ENCODE measurements at regions not wholly inside any gene's neighbourhood (a gene's known extent, or its start where the extent isn't known, plus 50 kb on each side); places are given as distances from the start of the nearest gene placed in this dataset.

GRCh38 chr16:8184854-8185253, 405.5 kb downstream of the TMEM114 start:
- intact Hi-C loops (cut with DNase I): no loop called here
- H3K27ac ChIP-seq: no peak overlapping the region
- DNase-seq (ENCODE audit: low spot score in 2 of 2): no peak
- H3K36me3 ChIP-seq: no peaks in the 10 kb centered on the region
- no peak overlapping the region for H3K4me3 ChIP-seq
- H3K9me3 ChIP-seq: no peaks in the 10 kb centered on the region
- no peak for TF ChIP-seq CTCF (IDR thresholded peaks at IDR 0.05)
- H3K27me3 ChIP-seq: no peaks in the 10 kb centered on the region
- no peaks in the 10 kb centered on the region for H3K4me1 ChIP-seq

GRCh38 chr16:8183176-8184099, 406.9 kb downstream of the TMEM114 start:
- Histone ChIP-seq H3K9me3 (no peaks in the 10 kb centered on the region), H3K4me3 (no peak overlapping the region), H3K27ac (no peak overlapping the region), H3K36me3 (no peaks in the 10 kb centered on the region), H3K4me1 (no peaks in the 10 kb centered on the region), H3K27me3 (no peaks in the 10 kb centered on the region)
- DNase-seq (ENCODE audit: low spot score in 2 of 2): no peak
- no peak for TF ChIP-seq CTCF (IDR thresholded peaks at IDR 0.05)
- intact Hi-C loops (cut with DNase I): no loop called here

- no peaks in the 10 kb centered on the region for H3K36me3 ChIP-seq
- no peaks in the 10 kb centered on the region for H3K4me1 ChIP-seq
- TF ChIP-seq CTCF (IDR thresholded peaks at IDR 0.05): no peak
- H3K27me3 ChIP-seq: no peaks in the 10 kb centered on the region
- no peak overlapping the region for H3K27ac ChIP-seq
- H3K4me3 ChIP-seq: no peak overlapping the region
- no peak for DNase-seq (ENCODE audit: low spot score in 2 of 2)
- intact Hi-C loops (cut with DNase I): no loop called here
- H3K9me3 ChIP-seq: no peaks in the 10 kb centered on the region
These were observed 407.6 kb downstream of the TMEM114 start for GRCh38 chr16:8182761-8183160.

GRCh38 chr16:8179615-8180014, 410.7 kb downstream of the TMEM114 start:
- no peaks in the 10 kb centered on the region for H3K4me1 ChIP-seq
- no peak for TF ChIP-seq CTCF (IDR thresholded peaks at IDR 0.05)
- H3K4me3 ChIP-seq: no peak overlapping the region
- no peaks in the 10 kb centered on the region for H3K9me3 ChIP-seq
- no peaks in the 10 kb centered on the region for H3K36me3 ChIP-seq
- H3K27ac ChIP-seq: no peak overlapping the region
- DNase-seq (ENCODE audit: low spot score in 2 of 2): no peak
- intact Hi-C loops (cut with DNase I): no loop called here
- H3K27me3 ChIP-seq: no peaks in the 10 kb centered on the region

GRCh38 chr16:8178271-8178670, 412.0 kb downstream of the TMEM114 start:
- Histone ChIP-seq H3K4me1 (no peaks in the 10 kb centered on the region), H3K36me3 (no peaks in the 10 kb centered on the region), H3K4me3 (no peak overlapping the region), H3K9me3 (no peaks in the 10 kb centered on the region), H3K27ac (no peak overlapping the region), H3K27me3 (no peaks in the 10 kb centered on the region)
- intact Hi-C loops (cut with DNase I): no loop called here
- no peak for TF ChIP-seq CTCF (IDR thresholded peaks at IDR 0.05)
- DNase-seq (ENCODE audit: low spot score in 2 of 2): no peak
